Right kidney (tissue), 1 donor: ENCODE measurements at regions not wholly inside any gene's neighbourhood (a gene's known extent, or its start where the extent isn't known, plus 50 kb on each side); places are given as distances from the start of the nearest gene placed in this dataset.
"Not testable (repeated sequence)": the region's sequence is repeated elsewhere in the genome, so short reads cannot be mapped to it uniquely, and the experiment has no call there.

ENCODE experiments used
- DNase-seq: peaks from one replicate; pipeline ENCODE4 v3.0.0-alpha.2; 2016

- DNase-seq, result no peak
These were observed 324.4 kb downstream of the ZNF674 start for GRCh38 chrX:46220822-46221221.

- no peak for DNase-seq
These were observed 326.8 kb downstream of the ZNF674 start for GRCh38 chrX:46218373-46218772.

- no peak for DNase-seq
These were observed 328.8 kb downstream of the ZNF674 start for GRCh38 chrX:46216406-46216805.

GRCh38 chrX:46211079-46211478 is 334.1 kb downstream of the ZNF674 start:
- no peak for DNase-seq

GRCh38 chrX:46209768-46210167 is 335.5 kb downstream of the ZNF674 start:
- no peak for DNase-seq

GRCh38 chrX:46209037-46209436 is 336.2 kb downstream of the ZNF674 start:
- DNase-seq, result no peak

GRCh38 chrX:46208225-46208854 is 336.9 kb downstream of the ZNF674 start:
- no peak for DNase-seq

- DNase-seq, result no peak
These were observed 340.3 kb downstream of the ZNF674 start for GRCh38 chrX:46204721-46205422.

- no peak for DNase-seq
These were observed 342.3 kb downstream of the ZNF674 start for GRCh38 chrX:46202733-46203514.

GRCh38 chrX:46200413-46200812 is 344.8 kb downstream of the ZNF674 start:
- no peak for DNase-seq

- DNase-seq, result no peak
These were observed 346.4 kb downstream of the ZNF674 start for GRCh38 chrX:46198858-46199257.

GRCh38 chrX:46186811-46187106 is 358.5 kb downstream of the ZNF674 start:
- DNase-seq, result not testable (repeated sequence)

- DNase-seq, result no peak
These were observed 359.1 kb downstream of the ZNF674 start for GRCh38 chrX:46185923-46186810.

- no peak for DNase-seq
These were observed 360.5 kb downstream of the ZNF674 start for GRCh38 chrX:46184749-46185148.

GRCh38 chrX:46180258-46180687 is 364.9 kb downstream of the ZNF674 start:
- DNase-seq, result peak; percentile 1

GRCh38 chrX:46179748-46180147 is 365.5 kb downstream of the ZNF674 start:
- DNase-seq, result no peak

GRCh38 chrX:46178763-46179162 is 366.5 kb downstream of the ZNF674 start:
- no peak for DNase-seq

- DNase-seq, result no peak
These were observed 372.1 kb downstream of the ZNF674 start for GRCh38 chrX:46173159-46173558.

- not testable (repeated sequence) for DNase-seq
These were observed 373.8 kb downstream of the ZNF674 start for GRCh38 chrX:46171457-46171856.

- DNase-seq, result no peak
These were observed 375.4 kb downstream of the ZNF674 start for GRCh38 chrX:46169808-46170207.

GRCh38 chrX:46168254-46168653 is 377.0 kb downstream of the ZNF674 start:
- DNase-seq, result no peak

- DNase-seq, result no peak
These were observed 379.4 kb downstream of the ZNF674 start for GRCh38 chrX:46165866-46166265.

GRCh38 chrX:46165411-46165810 is 379.8 kb downstream of the ZNF674 start:
- DNase-seq, result no peak
